Left ventricle myocardium inferior (tissue), 1 donor: ENCODE measurements at regions not wholly inside any gene's neighbourhood (a gene's known extent, or its start where the extent isn't known, plus 50 kb on each side); places are given as distances from the start of the nearest gene placed in this dataset.

Experiments
- DNase-seq: peaks from one replicate; pipeline ENCODE4 v3.0.0-alpha.2; 2020
- H3K27ac ChIP-seq: fragments of 200-600 bp; replicated peaks from 2 replicates; pipeline ENCODE4 v1.8.0; 2021
- H3K27me3 ChIP-seq: fragments of 200-600 bp; 2 replicates; pipeline ENCODE4 v1.8.0; 2021; ENCODE audit warnings: low read depth
- H3K36me3 ChIP-seq: fragments of 200-600 bp; 2 replicates; pipeline ENCODE4 v1.8.0; 2021
- H3K4me1 ChIP-seq: fragments of 200-600 bp; 2 replicates; pipeline ENCODE4 v1.8.0; 2021
- H3K4me3 ChIP-seq: fragments of 200-600 bp; 2 replicates; pipeline ENCODE4 v1.8.0; 2021; ENCODE audit warnings: mild to moderate bottlenecking, moderate library complexity
- H3K9me3 ChIP-seq: fragments of 200-600 bp; replicated peaks from 2 replicates; pipeline ENCODE4 v1.8.0; 2021
- CTCF ChIP-seq: fragments of 200-600 bp; IDR thresholded peaks from 2 replicates; pipeline ENCODE4 v1.8.0; 2021; ENCODE audit warnings: antibody characterized with exemption, mild to moderate bottlenecking, borderline replicate concordance
- intact Hi-C: fragments of 100-400 bp; cut with micrococcal nuclease; formaldehyde crosslinking; loops from one replicate; pipeline ENCODE4 v1.11.0; 2022
- donor health status: DM: no; HTN: yes; CAD: no; lungs with severe emphysema.

- H3K36me3 ChIP-seq = no peaks in the 10 kb centered on the region
- TF ChIP-seq CTCF = no peak
- DNase-seq = no peak
- H3K27ac ChIP-seq = no peak overlapping the region
- peaks cover 8% of the 10 kb centered on the region for H3K9me3 ChIP-seq
- H3K4me3 ChIP-seq = no peak overlapping the region
- intact Hi-C loops = no loop called here
- peaks cover 4% of the 10 kb centered on the region for H3K4me1 ChIP-seq
- H3K27me3 ChIP-seq = no peaks in the 10 kb centered on the region
These were observed 278.4 kb downstream of the RDH14 start for GRCh38 chr2:18282026-18282425.

- no peaks in the 10 kb centered on the region for H3K9me3 ChIP-seq
- no peak overlapping the region for H3K4me3 ChIP-seq
- no peak for DNase-seq
- H3K27me3 ChIP-seq = no peaks in the 10 kb centered on the region
- no peak for TF ChIP-seq CTCF
- no peaks in the 10 kb centered on the region for H3K36me3 ChIP-seq
- H3K4me1 ChIP-seq = peaks cover 6% of the 10 kb centered on the region
- no peak overlapping the region for H3K27ac ChIP-seq
- intact Hi-C loops = no loop called here
These were observed 283.8 kb downstream of the RDH14 start for GRCh38 chr2:18276583-18277075.

GRCh38 chr2:18273205-18273604, 287.2 kb downstream of the RDH14 start:
- no peaks in the 10 kb centered on the region for H3K27me3 ChIP-seq
- no peak overlapping the region for H3K4me3 ChIP-seq
- no peaks in the 10 kb centered on the region for H3K9me3 ChIP-seq
- intact Hi-C loops = no loop called here
- no peak for DNase-seq
- no peak for TF ChIP-seq CTCF
- H3K4me1 ChIP-seq = peaks cover 6% of the 10 kb centered on the region
- H3K36me3 ChIP-seq = no peaks in the 10 kb centered on the region
- H3K27ac ChIP-seq = no peak overlapping the region

GRCh38 chr2:18272148-18272494, 288.3 kb downstream of the RDH14 start:
- Histone ChIP-seq H3K4me3 (no peak overlapping the region), H3K4me1 (peaks cover 6% of the 10 kb centered on the region), H3K9me3 (no peaks in the 10 kb centered on the region), H3K36me3 (no peaks in the 10 kb centered on the region), H3K27ac (no peak overlapping the region), H3K27me3 (no peaks in the 10 kb centered on the region)
- intact Hi-C loops = no loop called here
- no peak for DNase-seq
- no peak for TF ChIP-seq CTCF

GRCh38 chr2:18271370-18272147, 288.9 kb downstream of the RDH14 start:
- Histone ChIP-seq H3K4me3 (no peak overlapping the region), H3K27me3 (no peaks in the 10 kb centered on the region), H3K9me3 (no peaks in the 10 kb centered on the region), H3K27ac (no peak overlapping the region), H3K4me1 (peaks cover 6% of the 10 kb centered on the region), H3K36me3 (no peaks in the 10 kb centered on the region)
- no peak for TF ChIP-seq CTCF
- no peak for DNase-seq
- intact Hi-C loops = no loop called here
